GM13976 (cell line): ENCODE measurements at regions not wholly inside any gene's neighbourhood (a gene's known extent, or its start where the extent isn't known, plus 50 kb on each side); places are given as distances from the start of the nearest gene placed in this dataset.
"Not testable (repeated sequence)": the region's sequence is repeated elsewhere in the genome, so short reads cannot be mapped to it uniquely, and the experiment has no call there.

Source experiments
- DNase-seq: peaks from one replicate; pipeline ENCODE4 v3.0.0; 2012; ENCODE audit warnings: low spot score
- in situ Hi-C: fragments of 300-500 bp; cut with MboI; formaldehyde crosslinking; loops from one replicate; pipeline ENCODE4 v1.12.0; 2022; ENCODE audit warnings: low sequenced_read_pairs, mixed read lengths, inconsistent platforms; ENCODE audit not compliant: unreplicated experiment
- TF ChIP-seq, protein P1 (sequence below): IDR thresholded peaks from 2 replicates; pipeline ENCODE4 v1.5.1; 2012; ENCODE audit warnings: borderline replicate concordance, mild to moderate bottlenecking; ENCODE audit not compliant: insufficient read depth; ENCODE audit errors: extremely low read depth, missing control alignments, control extremely low read depth

DNA sequence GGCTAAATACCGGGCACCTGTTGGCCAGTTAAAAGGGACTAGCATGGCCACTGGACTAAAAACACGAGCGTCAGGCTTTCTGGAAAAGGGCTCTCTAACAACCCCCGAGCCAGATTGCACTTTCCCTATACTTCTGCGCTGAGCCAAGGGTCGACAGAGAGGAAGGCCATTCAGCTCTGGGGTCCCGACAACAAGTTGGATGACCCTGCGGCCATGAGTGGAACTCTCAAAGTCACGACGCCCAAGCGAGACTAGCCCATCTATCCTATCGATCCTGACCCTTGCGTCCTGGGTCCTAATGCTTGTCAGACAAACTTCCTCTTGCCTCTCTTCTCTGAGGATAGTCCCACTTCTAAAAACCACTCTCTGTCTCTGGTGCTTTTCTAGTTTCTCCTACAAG is 99.9 kb upstream of the PRDX6 start:
- TF ChIP-seq, protein P1, sequence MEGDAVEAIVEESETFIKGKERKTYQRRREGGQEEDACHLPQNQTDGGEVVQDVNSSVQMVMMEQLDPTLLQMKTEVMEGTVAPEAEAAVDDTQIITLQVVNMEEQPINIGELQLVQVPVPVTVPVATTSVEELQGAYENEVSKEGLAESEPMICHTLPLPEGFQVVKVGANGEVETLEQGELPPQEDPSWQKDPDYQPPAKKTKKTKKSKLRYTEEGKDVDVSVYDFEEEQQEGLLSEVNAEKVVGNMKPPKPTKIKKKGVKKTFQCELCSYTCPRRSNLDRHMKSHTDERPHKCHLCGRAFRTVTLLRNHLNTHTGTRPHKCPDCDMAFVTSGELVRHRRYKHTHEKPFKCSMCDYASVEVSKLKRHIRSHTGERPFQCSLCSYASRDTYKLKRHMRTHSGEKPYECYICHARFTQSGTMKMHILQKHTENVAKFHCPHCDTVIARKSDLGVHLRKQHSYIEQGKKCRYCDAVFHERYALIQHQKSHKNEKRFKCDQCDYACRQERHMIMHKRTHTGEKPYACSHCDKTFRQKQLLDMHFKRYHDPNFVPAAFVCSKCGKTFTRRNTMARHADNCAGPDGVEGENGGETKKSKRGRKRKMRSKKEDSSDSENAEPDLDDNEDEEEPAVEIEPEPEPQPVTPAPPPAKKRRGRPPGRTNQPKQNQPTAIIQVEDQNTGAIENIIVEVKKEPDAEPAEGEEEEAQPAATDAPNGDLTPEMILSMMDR, result no peak
- DNase-seq, result no peak
- in situ Hi-C loops, result no loop called here

DNA sequence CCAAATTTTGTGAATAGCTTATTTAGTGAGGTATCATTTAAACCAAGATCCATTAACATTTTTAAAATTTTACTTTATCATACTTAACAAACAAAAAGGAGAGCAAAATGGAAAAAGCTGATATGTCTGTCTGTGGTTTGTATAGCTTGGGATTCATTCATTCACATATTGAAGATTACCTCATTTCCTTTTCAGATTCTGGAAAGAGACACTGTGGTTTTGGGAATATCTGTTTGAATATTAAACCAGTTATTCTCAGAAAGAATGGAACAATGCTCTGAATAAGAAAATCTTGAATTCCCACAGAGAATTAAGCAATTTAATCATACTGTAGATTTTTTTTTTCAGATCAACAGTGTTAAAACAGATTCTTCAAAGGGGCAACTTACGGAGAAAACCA is 93.8 kb upstream of the PRDX6 start:
- no peak for DNase-seq
- in situ Hi-C loops, result no loop called here
- TF ChIP-seq, protein P1, result no peak

GRCh38 chr1:173388352-173388751 is 88.8 kb upstream of the PRDX6 start:
- in situ Hi-C loops, result no loop called here
- TF ChIP-seq, protein P1, result no peak
- DNase-seq, result no peak

DNA sequence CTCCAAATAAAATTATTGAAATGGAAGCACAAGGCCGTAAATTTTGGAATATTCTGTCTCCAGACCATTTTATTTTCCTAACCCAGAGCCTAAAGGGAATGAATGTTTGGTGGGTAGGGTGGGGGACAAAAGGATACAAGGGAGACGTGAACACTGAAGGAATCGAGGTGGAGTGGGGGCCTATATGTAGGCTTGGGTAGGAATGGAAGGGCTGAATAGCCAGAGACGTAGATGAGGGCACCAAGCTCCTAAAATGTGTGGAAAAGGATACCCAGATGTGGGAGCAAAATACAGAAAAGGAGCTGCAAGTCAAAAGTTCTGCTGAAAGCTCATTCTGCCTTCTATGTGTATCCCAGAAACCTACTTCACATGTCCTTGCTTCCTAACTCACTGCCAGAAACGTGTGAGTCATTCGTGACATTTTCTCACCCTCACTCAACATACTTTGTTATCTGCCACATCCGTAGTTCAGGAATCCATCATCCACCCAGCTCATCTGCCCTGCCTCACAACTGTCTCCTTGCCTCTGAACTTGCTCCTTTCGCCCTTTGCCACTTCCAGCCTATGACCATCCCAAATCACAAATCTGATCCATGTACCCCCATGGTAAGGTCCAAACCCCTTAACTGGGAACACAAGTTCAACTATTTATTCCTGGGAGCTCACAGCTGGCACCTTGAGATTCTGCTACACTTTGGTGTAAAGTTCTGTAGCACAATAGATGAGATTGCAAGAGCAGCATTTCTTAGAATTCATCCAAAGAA is 84.1 kb upstream of the PRDX6 start:
- DNase-seq, result no peak
- TF ChIP-seq, protein P1, result no peak
- in situ Hi-C loops, result no loop called here

DNA sequence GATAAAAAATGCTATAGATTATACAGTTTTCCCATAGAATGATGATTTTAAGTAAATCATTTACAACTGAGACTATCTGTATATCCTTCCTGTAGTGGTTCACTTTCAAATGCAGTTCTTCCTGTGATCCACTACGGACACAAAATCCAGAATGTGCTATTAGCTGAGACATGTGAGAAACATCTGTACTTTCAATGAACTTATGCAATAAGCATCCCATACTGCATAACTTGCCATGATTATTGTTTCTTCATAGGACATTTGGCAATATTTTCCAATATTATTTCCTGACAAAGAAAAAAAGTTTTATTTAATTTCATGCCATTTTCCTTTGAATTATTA is 83.5 kb upstream of the PRDX6 start:
- DNase-seq, result no peak
- in situ Hi-C loops, result no loop called here
- TF ChIP-seq, protein P1, result no peak

DNA sequence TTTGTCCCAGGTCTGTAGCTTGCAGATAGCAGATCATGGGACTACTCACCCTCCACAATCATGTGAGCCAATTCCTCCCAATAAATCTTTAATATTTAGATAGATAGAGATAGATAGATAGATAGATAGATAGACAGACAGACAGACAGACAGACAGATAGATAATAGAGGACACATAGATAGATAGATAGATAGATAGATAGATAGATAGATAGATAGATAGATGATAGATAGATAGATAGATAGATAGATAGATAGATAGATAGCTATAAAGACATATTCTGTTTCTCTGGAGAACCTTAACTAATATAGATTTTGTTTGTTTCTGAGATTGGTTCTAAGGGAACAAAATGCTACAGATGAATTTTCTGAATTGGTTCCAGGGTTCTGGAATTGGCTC is 82.3 kb upstream of the PRDX6 start:
- DNase-seq, in situ Hi-C loops: not testable (repeated sequence)

DNA sequence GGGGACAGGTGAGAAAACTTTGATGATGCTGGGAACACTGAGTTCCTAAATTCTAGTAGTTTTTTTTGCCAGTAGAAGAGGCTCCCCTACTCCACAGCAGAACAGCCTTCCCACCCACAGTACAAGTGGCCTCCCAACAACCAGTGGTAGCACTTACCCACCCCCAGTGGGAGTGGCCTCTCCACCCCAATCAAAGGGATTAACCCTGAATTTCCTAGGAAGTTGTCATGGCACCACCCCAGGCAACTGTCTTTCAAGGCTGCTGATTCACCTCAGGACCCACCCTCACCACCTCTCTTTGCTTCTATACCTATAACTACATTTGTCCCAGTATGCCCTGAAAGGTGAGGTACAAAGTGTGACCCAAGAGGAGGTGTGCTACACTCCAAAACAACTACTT is 81.4 kb upstream of the PRDX6 start:
- TF ChIP-seq, protein P1, result no peak
- in situ Hi-C loops, result no loop called here
- no peak for DNase-seq
